GM21825 (cell line): ENCODE measurements at regions not wholly inside any gene's neighbourhood (a gene's known extent, or its start where the extent isn't known, plus 50 kb on each side); places are given as distances from the start of the nearest gene placed in this dataset.
"Not testable (repeated sequence)": the region's sequence is repeated elsewhere in the genome, so short reads cannot be mapped to it uniquely, and the experiment has no call there.

Experiments used
- ATAC-seq: cut with Tn5 transposase; IDR thresholded peaks from one replicate; pipeline ENCODE4 v1.9.1; 2021; ENCODE audit warnings: mild to moderate bottlenecking, moderate library complexity; ENCODE audit not compliant: unreplicated experiment

GRCh38 chr2:187002242-187002641 lies 153.3 kb upstream of the ZSWIM2 start:
- no peak for ATAC-seq

GRCh38 chr2:187001248-187001647 lies 152.3 kb upstream of the ZSWIM2 start:
- no peak for ATAC-seq

- ATAC-seq, result no peak
Measured at GRCh38 chr2:186995092-186995491, 146.1 kb upstream of the ZSWIM2 start.

GRCh38 chr2:186992597-186992996 lies 143.6 kb upstream of the ZSWIM2 start:
- no peak for ATAC-seq

- no peak for ATAC-seq
Measured at GRCh38 chr2:186991766-186992417, 142.9 kb upstream of the ZSWIM2 start.

- ATAC-seq, result no peak
Measured at GRCh38 chr2:186984966-186985365, 136.0 kb upstream of the ZSWIM2 start.

GRCh38 chr2:186984481-186984880 lies 135.5 kb upstream of the ZSWIM2 start:
- no peak for ATAC-seq

- no peak for ATAC-seq
Measured at GRCh38 chr2:186980787-186981550, 132.0 kb upstream of the ZSWIM2 start.

- no peak for ATAC-seq
Measured at GRCh38 chr2:186980117-186980442, 131.1 kb upstream of the ZSWIM2 start.

GRCh38 chr2:186979439-186980116 lies 130.6 kb upstream of the ZSWIM2 start:
- ATAC-seq, result no peak

- ATAC-seq, result no peak
Measured at GRCh38 chr2:186977433-186978045, 128.6 kb upstream of the ZSWIM2 start.

- no peak for ATAC-seq
Measured at GRCh38 chr2:186976329-186976728, 127.4 kb upstream of the ZSWIM2 start.

GRCh38 chr2:186972281-186972970 lies 123.5 kb upstream of the ZSWIM2 start:
- no peak for ATAC-seq

GRCh38 chr2:186968277-186968676 lies 119.3 kb upstream of the ZSWIM2 start:
- ATAC-seq, result peak; percentile 67

GRCh38 chr2:186966015-186966414 lies 117.0 kb upstream of the ZSWIM2 start:
- no peak for ATAC-seq

- no peak for ATAC-seq
Measured at GRCh38 chr2:186962085-186962747, 113.2 kb upstream of the ZSWIM2 start.

- ATAC-seq, result not testable (repeated sequence)
Measured at GRCh38 chr2:186960241-186960640, 111.3 kb upstream of the ZSWIM2 start.

- ATAC-seq, result no peak
Measured at GRCh38 chr2:186959486-186959885, 110.5 kb upstream of the ZSWIM2 start.

GRCh38 chr2:186950694-186951093 lies 101.7 kb upstream of the ZSWIM2 start:
- no peak for ATAC-seq

- ATAC-seq, result no peak
Measured at GRCh38 chr2:186949726-186950256, 100.8 kb upstream of the ZSWIM2 start.
